Thymus (tissue), 11 donors: ENCODE measurements at regions not wholly inside any gene's neighbourhood (a gene's known extent, or its start where the extent isn't known, plus 50 kb on each side); places are given as distances from the start of the nearest gene placed in this dataset.

Source experiments
- DNase-seq, 9 donors: peaks; one replicate each; pipeline ENCODE4 v3.0.0-alpha.2; 2013; ENCODE audit warnings: low spot score in 9 of 9, low read depth in 6 of 9, missing footprints in 1 of 9
- H3K27ac ChIP-seq, 2 donors: one replicate each; pipeline ENCODE4 v1.5.1; 2013; ENCODE audit warnings: control low read depth in 1 of 2, low read depth in 1 of 2, low read length in 1 of 2, mild to moderate bottlenecking in 1 of 2, moderate library complexity in 1 of 2
- H3K27me3 ChIP-seq, 2 donors: one replicate each; pipeline ENCODE4 v1.5.1; 2013; ENCODE audit warnings: low read length in 1 of 2; ENCODE audit not compliant: control insufficient read depth in 2 of 2, insufficient read depth in 1 of 2
- H3K36me3 ChIP-seq, 2 donors: one replicate each; pipeline ENCODE4 v1.5.1; 2013; ENCODE audit warnings: low read length in 1 of 2, mild to moderate bottlenecking in 1 of 2, moderate library complexity in 1 of 2; ENCODE audit not compliant: control insufficient read depth in 2 of 2, insufficient read depth in 2 of 2
- H3K4me1 ChIP-seq, 2 donors: one replicate each; pipeline ENCODE4 v1.5.1; 2013; ENCODE audit warnings: low read length in 2 of 2; ENCODE audit not compliant: control insufficient read depth in 2 of 2, insufficient read depth in 2 of 2
- H3K4me3 ChIP-seq, 2 donors: one replicate each; pipeline ENCODE4 v1.5.1; 2013; ENCODE audit warnings: low read length in 2 of 2, control low read depth in 1 of 2, mild to moderate bottlenecking in 1 of 2
- H3K9me3 ChIP-seq, 2 donors: one replicate each; pipeline ENCODE4 v1.5.1; 2013; ENCODE audit warnings: low read length in 1 of 2, mild to moderate bottlenecking in 1 of 2; ENCODE audit not compliant: control insufficient read depth in 2 of 2, insufficient read depth in 1 of 2
- WGBS: extraction: QIAGEN DNeasy Blood & Tissue Kit; methylation state at CpG from one replicate; pipeline ENCODE4 v1.1.7; 2013; 5-methylcytosine and 5-hydroxymethylcytosine counted together
- donor health status: healthy.

GRCh38 chr11:80424012-80424695 is 983.3 kb upstream of the TENM4 start:
- 81% methylated on average over 2 of the region's 2 CpGs for WGBS
- no peaks in the 10 kb centered on the region for H3K36me3 ChIP-seq
- H3K4me3 ChIP-seq: no peak overlapping the region
- no peaks in the 10 kb centered on the region for H3K4me1 ChIP-seq
- H3K27me3 ChIP-seq: no peaks in the 10 kb centered on the region
- no peak for DNase-seq
- H3K9me3 ChIP-seq: no peaks in the 10 kb centered on the region
- H3K27ac ChIP-seq: no peak overlapping the region

GRCh38 chr11:80420374-80420773 is 979.5 kb upstream of the TENM4 start:
- H3K9me3 ChIP-seq: no peaks in the 10 kb centered on the region
- DNase-seq: no peak
- H3K4me1 ChIP-seq: no peaks in the 10 kb centered on the region
- 68% methylated on average over 1 of the region's 1 CpG for WGBS
- H3K27me3 ChIP-seq: no peaks in the 10 kb centered on the region
- no peak overlapping the region for H3K27ac ChIP-seq
- no peak overlapping the region for H3K4me3 ChIP-seq
- H3K36me3 ChIP-seq: no peaks in the 10 kb centered on the region

GRCh38 chr11:80417681-80418080 is 976.9 kb upstream of the TENM4 start:
- DNase-seq: no peak
- H3K27ac ChIP-seq: no peak overlapping the region

GRCh38 chr11:80415580-80415979 is 974.8 kb upstream of the TENM4 start:
- Histone ChIP-seq H3K27me3 (no peaks in the 10 kb centered on the region), H3K9me3 (no peaks in the 10 kb centered on the region), H3K27ac (no peak overlapping the region), H3K4me1 (no peaks in the 10 kb centered on the region), H3K4me3 (no peak overlapping the region), H3K36me3 (no peaks in the 10 kb centered on the region)
- WGBS: 93% methylated on average over 2 of the region's 2 CpGs
- DNase-seq: no peak

More at GRCh38 chr11:80417681-80418080, 976.9 kb upstream of the TENM4 start:
- Histone ChIP-seq H3K9me3 (no peaks in the 10 kb centered on the region), H3K4me1 (no peaks in the 10 kb centered on the region), H3K4me3 (no peak overlapping the region), H3K36me3 (no peaks in the 10 kb centered on the region), H3K27me3 (no peaks in the 10 kb centered on the region)
- 94% methylated on average over 2 of the region's 2 CpGs for WGBS

- H3K4me1 ChIP-seq: no peaks in the 10 kb centered on the region
- no peaks in the 10 kb centered on the region for H3K27me3 ChIP-seq
- no peak overlapping the region for H3K27ac ChIP-seq
- no peaks in the 10 kb centered on the region for H3K36me3 ChIP-seq
- H3K9me3 ChIP-seq: no peaks in the 10 kb centered on the region
- H3K4me3 ChIP-seq: no peak overlapping the region
- WGBS: 89% methylated on average over 7 of the region's 7 CpGs
- DNase-seq: no peak
Measured at GRCh38 chr11:80414181-80415165, 973.6 kb upstream of the TENM4 start.

GRCh38 chr11:80412604-80413003 is 971.8 kb upstream of the TENM4 start:
- no peaks in the 10 kb centered on the region for H3K9me3 ChIP-seq
- no peak overlapping the region for H3K4me3 ChIP-seq
- no peaks in the 10 kb centered on the region for H3K4me1 ChIP-seq
- H3K36me3 ChIP-seq: no peaks in the 10 kb centered on the region
- H3K27ac ChIP-seq: no peak overlapping the region
- no peak for DNase-seq
- 59% methylated on average over 5 of the region's 5 CpGs for WGBS
- no peaks in the 10 kb centered on the region for H3K27me3 ChIP-seq

- DNase-seq: no peak
- Histone ChIP-seq H3K36me3 (no peaks in the 10 kb centered on the region), H3K4me3 (no peak overlapping the region), H3K27me3 (no peaks in the 10 kb centered on the region), H3K27ac (no peak overlapping the region), H3K9me3 (no peaks in the 10 kb centered on the region), H3K4me1 (no peaks in the 10 kb centered on the region)
- 78% methylated on average over 3 of the region's 3 CpGs for WGBS
Measured at GRCh38 chr11:80393210-80393609, 952.4 kb upstream of the TENM4 start.

GRCh38 chr11:80390505-80390904 is 949.7 kb upstream of the TENM4 start:
- WGBS: 66% methylated on average over 2 of the region's 2 CpGs
- Histone ChIP-seq H3K27me3 (no peaks in the 10 kb centered on the region), H3K4me1 (no peaks in the 10 kb centered on the region), H3K4me3 (no peak overlapping the region), H3K9me3 (no peaks in the 10 kb centered on the region), H3K27ac (no peak overlapping the region), H3K36me3 (no peaks in the 10 kb centered on the region)
- DNase-seq: no peak

GRCh38 chr11:80388536-80388935 is 947.7 kb upstream of the TENM4 start:
- Histone ChIP-seq H3K9me3 (no peaks in the 10 kb centered on the region), H3K36me3 (no peaks in the 10 kb centered on the region), H3K27ac (no peak overlapping the region), H3K4me3 (no peak overlapping the region), H3K4me1 (no peaks in the 10 kb centered on the region), H3K27me3 (no peaks in the 10 kb centered on the region)
- 77% methylated on average over 4 of the region's 4 CpGs for WGBS
- DNase-seq: no peak
